Uterus (tissue), 3 donors: ENCODE measurements at regions not wholly inside any gene's neighbourhood (a gene's known extent, or its start where the extent isn't known, plus 50 kb on each side); places are given as distances from the start of the nearest gene placed in this dataset.

ENCODE experiments used
- DNase-seq, 2 donors: peaks; one replicate each; pipeline ENCODE4 v3.0.0-alpha.2; 2019 to 2020
- H3K27ac ChIP-seq, 2 donors: fragments of 200-600 bp; sonication (generic); 1 replicate in 1 of 2; 2 replicates in 1 of 2; pipeline ENCODE4 v1.5.1; 2016 to 2018
- H3K27me3 ChIP-seq, 2 donors: fragments of 200-600 bp; sonication (generic); one replicate each; pipeline ENCODE4 v1.5.1; 2018 to 2019; ENCODE audit warnings: control low read depth in 1 of 2
- H3K36me3 ChIP-seq, 2 donors: fragments of 200-600 bp; sonication (generic); one replicate each; pipeline ENCODE4 v1.5.1; 2019; ENCODE audit warnings: control low read depth in 1 of 2
- H3K4me1 ChIP-seq, 2 donors: fragments of 200-600 bp; sonication (generic); one replicate each; pipeline ENCODE4 v1.5.1; 2018 to 2019; ENCODE audit warnings: control low read depth in 1 of 2
- H3K4me3 ChIP-seq, 2 donors: fragments of 200-600 bp; sonication (generic); 1 replicate in 1 of 2; 2 replicates in 1 of 2; pipeline ENCODE4 v1.5.1; 2018 to 2019; ENCODE audit warnings: mild to moderate bottlenecking in 1 of 2
- H3K9me3 ChIP-seq, 2 donors: fragments of 200-600 bp; sonication (generic); one replicate each; pipeline ENCODE4 v1.5.1; 2019; ENCODE audit warnings: control low read depth in 1 of 2
- CTCF ChIP-seq, 4 experiments: fragments of 200-600 bp in 2 of 4; fragments of 450-650 bp in 2 of 4; sonication (generic) in 2 of 4; IDR thresholded peaks; one replicate each; pipeline ENCODE4 v1.5.1; 2016 to 2019; ENCODE audit warnings: antibody characterized with exemption in 4 of 4, mild to moderate bottlenecking in 2 of 4, moderate library complexity in 1 of 4
- POLR2A ChIP-seq, 2 donors: fragments of 450-650 bp; IDR thresholded peaks; one replicate each; pipeline ENCODE4 v1.6.1; 2016; ENCODE audit warnings: antibody characterized with exemption in 2 of 2, mild to moderate bottlenecking in 1 of 2, moderate library complexity in 1 of 2
- intact Hi-C: fragments of 100-400 bp; cut with DNase I; formaldehyde crosslinking; loops from one replicate; pipeline ENCODE4 v1.15.1; 2023; ENCODE audit warnings: low total_unique reads
- donor health status: DM: yes; HTN: yes; CAD: no.

DNA sequence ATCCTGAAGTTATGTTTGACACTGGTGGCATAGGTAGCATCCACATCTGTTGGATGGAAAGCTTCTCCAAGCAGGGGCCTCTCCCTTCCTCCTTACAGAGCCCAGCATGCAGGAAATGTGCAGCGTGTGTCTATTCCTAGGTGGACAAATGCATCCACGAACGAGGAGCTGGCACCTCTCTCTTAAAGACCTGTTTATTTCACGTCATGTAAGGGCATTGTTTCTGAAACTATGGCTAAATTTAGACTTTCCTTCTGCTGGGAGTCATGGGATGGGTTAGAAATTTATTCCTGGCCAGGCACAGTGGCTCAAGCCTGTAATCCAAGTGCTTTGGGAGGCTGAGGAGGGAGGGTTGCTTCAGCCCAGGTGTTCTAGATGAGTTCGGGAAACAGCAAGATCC lies 208.4 kb upstream of the SVIL start:
- H3K9me3 ChIP-seq = no peaks in the 10 kb centered on the region
- no peak for DNase-seq
- H3K36me3 ChIP-seq = no peaks in the 10 kb centered on the region
- peak overlapping the region; percentile 49 to 73 for H3K27ac ChIP-seq
- intact Hi-C loops = no loop called here
- TF ChIP-seq POLR2A (IDR thresholded peaks at IDR 0.05) (no peak), CTCF (IDR thresholded peaks at IDR 0.05) (no peak)
- no peaks in the 10 kb centered on the region for H3K27me3 ChIP-seq
- H3K4me1 ChIP-seq = no peaks in the 10 kb centered on the region
- H3K4me3 ChIP-seq = no peak overlapping the region

GRCh38 chr10:29841724-29842649 lies 207.2 kb upstream of the SVIL start:
- no peaks in the 10 kb centered on the region for H3K9me3 ChIP-seq
- H3K4me3 ChIP-seq = no peak overlapping the region
- TF ChIP-seq POLR2A (IDR thresholded peaks at IDR 0.05) = no peak
- TF ChIP-seq CTCF (IDR thresholded peaks at IDR 0.05) = no peak
- peak; percentile 60 to 77 for DNase-seq
- no peaks in the 10 kb centered on the region for H3K36me3 ChIP-seq
- no peaks in the 10 kb centered on the region for H3K4me1 ChIP-seq
- H3K27ac ChIP-seq = peak overlapping the region; percentile 49 to 73
- no peaks in the 10 kb centered on the region for H3K27me3 ChIP-seq
- intact Hi-C loops = no loop called here

DNA sequence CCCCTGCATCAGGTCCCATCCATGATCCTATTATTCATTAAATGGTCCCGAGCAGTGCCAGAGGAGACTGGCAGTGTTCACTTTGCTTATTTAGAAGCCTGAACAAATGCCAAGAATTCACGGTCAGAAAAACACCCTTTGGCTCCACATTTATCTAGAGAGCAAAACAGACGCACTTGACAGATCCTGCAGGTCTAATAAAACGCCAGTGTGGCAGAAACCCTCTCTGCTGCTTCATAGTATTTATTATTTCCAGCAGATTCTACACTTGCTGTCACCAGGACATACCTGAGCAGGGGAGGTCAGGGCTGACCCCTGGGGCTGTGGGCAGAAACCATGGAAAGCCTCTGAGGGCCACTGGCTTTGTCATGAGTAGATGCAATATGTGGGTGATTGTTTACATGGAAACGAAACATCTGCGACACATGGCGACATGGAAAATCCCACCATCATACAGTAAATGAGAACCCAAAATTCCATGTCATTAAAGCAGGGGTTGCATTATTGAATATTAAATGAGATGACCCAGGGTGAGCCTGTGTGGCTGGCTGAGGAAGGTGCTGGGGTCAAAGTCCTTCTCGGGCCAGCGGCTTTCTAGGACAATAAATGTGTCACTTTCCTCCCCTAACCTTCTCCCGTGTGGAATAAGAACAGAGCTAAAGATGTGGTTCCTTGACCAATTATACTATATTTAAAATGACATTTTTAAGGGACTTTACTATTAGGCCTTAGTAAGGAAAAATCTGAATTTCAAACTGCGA lies 205.9 kb upstream of the SVIL start:
- Histone ChIP-seq H3K36me3 (no peaks in the 10 kb centered on the region), H3K9me3 (no peaks in the 10 kb centered on the region), H3K4me3 (no peak overlapping the region), H3K27me3 (no peaks in the 10 kb centered on the region), H3K27ac (peak overlapping the region; percentile 49 to 73), H3K4me1 (no peaks in the 10 kb centered on the region)
- intact Hi-C loops = no loop called here
- no peak for DNase-seq
- TF ChIP-seq CTCF (IDR thresholded peaks at IDR 0.05) = no peak
- no peak for TF ChIP-seq POLR2A (IDR thresholded peaks at IDR 0.05)

- no peak for DNase-seq
- Histone ChIP-seq H3K4me1 (no peaks in the 10 kb centered on the region), H3K9me3 (no peaks in the 10 kb centered on the region), H3K27ac (peak overlapping the region; percentile 49 to 73), H3K4me3 (no peak overlapping the region), H3K36me3 (no peaks in the 10 kb centered on the region), H3K27me3 (no peaks in the 10 kb centered on the region)
- TF ChIP-seq POLR2A (IDR thresholded peaks at IDR 0.05) (no peak), CTCF (IDR thresholded peaks at IDR 0.05) (no peak)
- intact Hi-C loops = no loop called here
Measured at GRCh38 chr10:29839826-29840515, 205.2 kb upstream of the SVIL start.
